ENCODE measurements at regions not wholly inside any gene's neighbourhood (a gene's known extent, or its start where the extent isn't known, plus 50 kb on each side); places are given as distances from the start of the nearest gene placed in this dataset.

GRCh38 chr6:147944122-147944521 is 398.5 kb upstream of the SASH1 start:
- no peak for TF ChIP-seq CTCF (IDR thresholded peaks at IDR 0.05)
- TF ChIP-seq POLR2A (IDR thresholded peaks at IDR 0.05), result no peak

Measured in tibial nerve (tissue), 3 donors.